PFSK-1 (cell line): ENCODE measurements at regions not wholly inside any gene's neighbourhood (a gene's known extent, or its start where the extent isn't known, plus 50 kb on each side); places are given as distances from the start of the nearest gene placed in this dataset.

ENCODE experiments used
- FOXP2 ChIP-seq: optimal IDR thresholded peaks from 2 replicates; pipeline ENCODE3; 2011; ENCODE audit warnings: borderline replicate concordance, control low read depth, inconsistent platforms; ENCODE audit not compliant: insufficient read depth; ENCODE audit errors: extremely low read length, extremely low read depth
- POLR2AphosphoS5 ChIP-seq: IDR thresholded peaks from 2 replicates; pipeline ENCODE4 v1.6.1; 2012; ENCODE audit warnings: low read depth, mild to moderate bottlenecking, control low read depth, low read length, moderate library complexity
- SIN3A ChIP-seq: IDR thresholded peaks from 2 replicates; pipeline ENCODE4 v1.6.1; 2012; ENCODE audit warnings: mild to moderate bottlenecking, low read length, moderate library complexity, borderline replicate concordance; ENCODE audit not compliant: insufficient read depth
- TAF1 ChIP-seq: IDR thresholded peaks from 2 replicates; pipeline ENCODE4 v1.6.1; 2012; ENCODE audit warnings: low read length, control low read depth, borderline replicate concordance; ENCODE audit not compliant: insufficient read depth
- TF ChIP-seq, protein P1 (sequence below), 2 experiments: IDR thresholded peaks; 2 replicates each; pipeline versions ENCODE4 v1.6.1 to v1.8.0; 2011 to 2012; ENCODE audit warnings: low read depth in 2 of 2, low read length in 2 of 2, control low read depth in 1 of 2, inconsistent platforms in 1 of 2, mild to moderate bottlenecking in 1 of 2, moderate library complexity in 1 of 2; ENCODE audit not compliant: insufficient read depth in 1 of 2

DNA sequence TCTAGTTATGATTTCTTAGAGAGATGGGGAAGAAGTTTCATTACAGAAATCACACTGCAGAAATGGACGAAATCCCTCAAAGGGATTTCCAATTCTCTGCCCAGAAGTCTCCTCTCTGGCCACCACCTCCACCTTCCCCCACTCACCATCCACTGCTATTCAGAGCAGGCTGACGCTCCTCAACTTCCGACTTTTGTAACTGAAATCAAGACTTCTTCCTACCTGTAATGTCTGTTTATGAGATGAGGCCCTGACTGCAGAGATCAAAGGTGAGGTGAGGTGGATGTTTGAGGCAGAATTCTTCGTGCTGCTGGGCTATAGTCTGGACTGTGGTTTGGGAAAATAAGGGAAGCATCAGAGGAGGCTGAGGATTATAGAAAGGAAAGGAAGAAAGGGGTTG is 385.2 kb upstream of the ARID1B start:
- TF ChIP-seq, protein P1, sequence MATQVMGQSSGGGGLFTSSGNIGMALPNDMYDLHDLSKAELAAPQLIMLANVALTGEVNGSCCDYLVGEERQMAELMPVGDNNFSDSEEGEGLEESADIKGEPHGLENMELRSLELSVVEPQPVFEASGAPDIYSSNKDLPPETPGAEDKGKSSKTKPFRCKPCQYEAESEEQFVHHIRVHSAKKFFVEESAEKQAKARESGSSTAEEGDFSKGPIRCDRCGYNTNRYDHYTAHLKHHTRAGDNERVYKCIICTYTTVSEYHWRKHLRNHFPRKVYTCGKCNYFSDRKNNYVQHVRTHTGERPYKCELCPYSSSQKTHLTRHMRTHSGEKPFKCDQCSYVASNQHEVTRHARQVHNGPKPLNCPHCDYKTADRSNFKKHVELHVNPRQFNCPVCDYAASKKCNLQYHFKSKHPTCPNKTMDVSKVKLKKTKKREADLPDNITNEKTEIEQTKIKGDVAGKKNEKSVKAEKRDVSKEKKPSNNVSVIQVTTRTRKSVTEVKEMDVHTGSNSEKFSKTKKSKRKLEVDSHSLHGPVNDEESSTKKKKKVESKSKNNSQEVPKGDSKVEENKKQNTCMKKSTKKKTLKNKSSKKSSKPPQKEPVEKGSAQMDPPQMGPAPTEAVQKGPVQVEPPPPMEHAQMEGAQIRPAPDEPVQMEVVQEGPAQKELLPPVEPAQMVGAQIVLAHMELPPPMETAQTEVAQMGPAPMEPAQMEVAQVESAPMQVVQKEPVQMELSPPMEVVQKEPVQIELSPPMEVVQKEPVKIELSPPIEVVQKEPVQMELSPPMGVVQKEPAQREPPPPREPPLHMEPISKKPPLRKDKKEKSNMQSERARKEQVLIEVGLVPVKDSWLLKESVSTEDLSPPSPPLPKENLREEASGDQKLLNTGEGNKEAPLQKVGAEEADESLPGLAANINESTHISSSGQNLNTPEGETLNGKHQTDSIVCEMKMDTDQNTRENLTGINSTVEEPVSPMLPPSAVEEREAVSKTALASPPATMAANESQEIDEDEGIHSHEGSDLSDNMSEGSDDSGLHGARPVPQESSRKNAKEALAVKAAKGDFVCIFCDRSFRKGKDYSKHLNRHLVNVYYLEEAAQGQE (IDR thresholded peaks at IDR 0.05; ENCODE audit: insufficient read depth in 1 of 2, low read depth in 2 of 2, low read length in 2 of 2) = no peak
- TF ChIP-seq TAF1 (no peak), POLR2AphosphoS5 (no peak), SIN3A (no peak), FOXP2 (no peak)
